ENCODE measurements at regions not wholly inside any gene's neighbourhood (a gene's known extent, or its start where the extent isn't known, plus 50 kb on each side); places are given as distances from the start of the nearest gene placed in this dataset.

GRCh38 chr20:58570204-58570859, 55.1 kb upstream of the APCDD1L start:
- POLR2A ChIA-PET, result no interaction called here
- no peaks in the 10 kb centered on the region for H3K36me3 ChIP-seq (ENCODE audit: control insufficient read depth in 2 of 2, insufficient read depth in 1 of 2, low read length in 2 of 2)
- no peak overlapping the region for H3K4me3 ChIP-seq (ENCODE audit: low read depth, low read length)
- CTCF ChIA-PET, result no interaction called here
- TF ChIP-seq ZNF837 (tag by site-specific recombination; IDR thresholded peaks at IDR 0.05) (no peak), ZNF202 (tag by site-specific recombination; IDR thresholded peaks at IDR 0.05; ENCODE audit: borderline replicate concordance) (no peak), ZNF701 (tag by site-specific recombination; IDR thresholded peaks at IDR 0.05) (no peak), ZNF555 (tag by site-specific recombination; conservative IDR thresholded peaks at IDR 0.05) (no peak), ZBTB6 (tag by site-specific recombination; IDR thresholded peaks at IDR 0.05) (no peak), ZSCAN18 (tag by site-specific recombination; IDR thresholded peaks at IDR 0.05) (no peak), PRDM4 (tag by site-specific recombination; IDR thresholded peaks at IDR 0.05) (no peak), ZNF280C (tag by site-specific recombination; IDR thresholded peaks at IDR 0.05) (no peak), ZNF610 (tag by site-specific recombination; IDR thresholded peaks at IDR 0.05; ENCODE audit: borderline replicate concordance) (no peak), ZNF26 (tag by site-specific recombination; IDR thresholded peaks at IDR 0.05) (no peak), ZNF223 (tag by site-specific recombination; IDR thresholded peaks at IDR 0.05) (no peak), ZNF791 (tag by site-specific recombination; IDR thresholded peaks at IDR 0.05) (no peak), SCRT1 (tag by site-specific recombination; IDR thresholded peaks at IDR 0.05; ENCODE audit: borderline replicate concordance) (no peak), ZNF133 (tag by site-specific recombination; IDR thresholded peaks at IDR 0.05) (no peak), ZNF221 (tag by site-specific recombination; IDR thresholded peaks at IDR 0.05; ENCODE audit: borderline replicate concordance) (no peak), ZNF280D (tag by site-specific recombination; IDR thresholded peaks at IDR 0.05) (no peak), ZBTB17 (tag by site-specific recombination; IDR thresholded peaks at IDR 0.05) (no peak), ZNF747 (tag by site-specific recombination; IDR thresholded peaks at IDR 0.05) (no peak)
- H3K4me1 ChIP-seq (ENCODE audit: control insufficient read depth, insufficient read depth, low read length), result peaks cover 2% of the 10 kb centered on the region; the same call in 1 of the 2 replicates
- H3K9me3 ChIP-seq (ENCODE audit: control insufficient read depth, insufficient read depth, low read depth, low read length), result no peaks in the 10 kb centered on the region
- H3K27ac ChIP-seq (ENCODE audit: extremely low read depth, low read depth, low read length), result no peak overlapping the region

Data from HEK293 (cell line).